ENCODE measurements at regions not wholly inside any gene's neighbourhood (a gene's known extent, or its start where the extent isn't known, plus 50 kb on each side); places are given as distances from the start of the nearest gene placed in this dataset.

DNA sequence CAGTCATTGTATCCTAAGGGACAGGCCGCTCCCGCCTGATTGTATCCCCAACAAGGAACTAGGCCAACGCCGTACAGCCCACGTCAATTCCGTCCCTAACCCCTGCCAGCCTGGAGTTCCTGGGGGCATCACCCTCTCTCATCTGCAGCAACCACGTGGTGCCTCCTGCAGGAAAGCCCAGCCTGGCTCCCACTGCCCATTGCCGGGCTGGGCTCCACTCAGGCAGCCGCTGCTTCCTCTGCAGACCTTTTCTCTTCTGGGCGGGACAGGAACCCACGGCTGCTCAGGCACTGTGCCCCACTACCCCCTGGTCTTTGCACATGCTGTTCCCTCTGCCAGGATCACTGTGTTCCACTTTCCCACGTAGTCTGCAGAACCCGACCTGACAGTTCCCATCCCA is 212.2 kb downstream of the TFCP2L1 start:
- no peak overlapping the region for H3K4me3 ChIP-seq (ENCODE audit: low read depth, low read length)
- TF ChIP-seq, protein P1, sequence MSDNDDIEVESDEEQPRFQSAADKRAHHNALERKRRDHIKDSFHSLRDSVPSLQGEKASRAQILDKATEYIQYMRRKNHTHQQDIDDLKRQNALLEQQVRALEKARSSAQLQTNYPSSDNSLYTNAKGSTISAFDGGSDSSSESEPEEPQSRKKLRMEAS (IDR thresholded peaks at IDR 0.05; ENCODE audit: low read depth, low read length): 0 out of 2 replicates have a peak, but pooled peaks have one; percentile 7
- TF ChIP-seq, protein P2, sequence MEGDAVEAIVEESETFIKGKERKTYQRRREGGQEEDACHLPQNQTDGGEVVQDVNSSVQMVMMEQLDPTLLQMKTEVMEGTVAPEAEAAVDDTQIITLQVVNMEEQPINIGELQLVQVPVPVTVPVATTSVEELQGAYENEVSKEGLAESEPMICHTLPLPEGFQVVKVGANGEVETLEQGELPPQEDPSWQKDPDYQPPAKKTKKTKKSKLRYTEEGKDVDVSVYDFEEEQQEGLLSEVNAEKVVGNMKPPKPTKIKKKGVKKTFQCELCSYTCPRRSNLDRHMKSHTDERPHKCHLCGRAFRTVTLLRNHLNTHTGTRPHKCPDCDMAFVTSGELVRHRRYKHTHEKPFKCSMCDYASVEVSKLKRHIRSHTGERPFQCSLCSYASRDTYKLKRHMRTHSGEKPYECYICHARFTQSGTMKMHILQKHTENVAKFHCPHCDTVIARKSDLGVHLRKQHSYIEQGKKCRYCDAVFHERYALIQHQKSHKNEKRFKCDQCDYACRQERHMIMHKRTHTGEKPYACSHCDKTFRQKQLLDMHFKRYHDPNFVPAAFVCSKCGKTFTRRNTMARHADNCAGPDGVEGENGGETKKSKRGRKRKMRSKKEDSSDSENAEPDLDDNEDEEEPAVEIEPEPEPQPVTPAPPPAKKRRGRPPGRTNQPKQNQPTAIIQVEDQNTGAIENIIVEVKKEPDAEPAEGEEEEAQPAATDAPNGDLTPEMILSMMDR (IDR thresholded peaks at IDR 0.05; ENCODE audit: low read depth, low read length): no peak
- TF ChIP-seq POLR2A (IDR thresholded peaks at IDR 0.05; ENCODE audit: extremely low read depth, insufficient read length): no peak
- no peak for DNase-seq (ENCODE audit: low read depth)

DNA sequence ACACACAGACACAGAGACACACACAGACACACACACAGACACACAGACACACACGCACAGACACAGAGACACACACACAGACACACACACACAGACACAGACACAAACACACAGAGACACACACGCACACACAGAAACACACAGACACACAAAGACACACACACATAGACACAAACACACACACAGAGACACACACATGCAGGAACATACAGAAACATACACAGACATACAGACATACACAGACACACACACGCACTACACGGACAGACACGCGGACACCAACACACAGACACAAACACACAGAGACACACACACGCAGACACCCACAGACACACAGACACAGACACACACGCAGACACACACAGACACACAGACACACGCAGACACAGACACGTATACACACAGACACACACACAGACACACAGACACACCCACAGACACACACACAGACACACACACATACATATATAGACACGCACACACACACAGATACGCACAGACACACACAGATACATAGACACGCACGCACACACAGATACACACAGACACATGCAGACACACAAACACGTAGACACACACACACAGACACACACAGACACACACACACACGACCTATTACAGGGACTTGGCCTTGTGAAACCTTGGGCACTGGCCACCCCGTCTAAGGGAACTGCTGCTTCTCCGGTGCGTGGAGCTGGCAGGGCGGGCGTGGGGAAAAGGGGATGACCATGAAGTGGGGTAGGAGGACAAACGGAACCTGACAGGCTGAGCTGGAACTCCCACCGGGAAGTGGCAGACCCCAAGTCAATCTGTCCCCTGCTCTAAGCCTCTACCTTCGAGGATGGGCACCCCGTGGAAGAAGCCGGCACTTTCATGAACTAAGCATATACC is 211.4 kb downstream of the TFCP2L1 start:
- TF ChIP-seq POLR2A (IDR thresholded peaks at IDR 0.05; ENCODE audit: extremely low read depth, insufficient read length) (no peak), MYC (IDR thresholded peaks at IDR 0.05; ENCODE audit: low read depth, low read length) (no peak)
- TF ChIP-seq, protein P2 (IDR thresholded peaks at IDR 0.05; ENCODE audit: low read depth, low read length): no peak
- TF ChIP-seq, protein P1 (IDR thresholded peaks at IDR 0.05; ENCODE audit: low read depth, low read length): no peak
- no peak for DNase-seq (ENCODE audit: low read depth)

DNA sequence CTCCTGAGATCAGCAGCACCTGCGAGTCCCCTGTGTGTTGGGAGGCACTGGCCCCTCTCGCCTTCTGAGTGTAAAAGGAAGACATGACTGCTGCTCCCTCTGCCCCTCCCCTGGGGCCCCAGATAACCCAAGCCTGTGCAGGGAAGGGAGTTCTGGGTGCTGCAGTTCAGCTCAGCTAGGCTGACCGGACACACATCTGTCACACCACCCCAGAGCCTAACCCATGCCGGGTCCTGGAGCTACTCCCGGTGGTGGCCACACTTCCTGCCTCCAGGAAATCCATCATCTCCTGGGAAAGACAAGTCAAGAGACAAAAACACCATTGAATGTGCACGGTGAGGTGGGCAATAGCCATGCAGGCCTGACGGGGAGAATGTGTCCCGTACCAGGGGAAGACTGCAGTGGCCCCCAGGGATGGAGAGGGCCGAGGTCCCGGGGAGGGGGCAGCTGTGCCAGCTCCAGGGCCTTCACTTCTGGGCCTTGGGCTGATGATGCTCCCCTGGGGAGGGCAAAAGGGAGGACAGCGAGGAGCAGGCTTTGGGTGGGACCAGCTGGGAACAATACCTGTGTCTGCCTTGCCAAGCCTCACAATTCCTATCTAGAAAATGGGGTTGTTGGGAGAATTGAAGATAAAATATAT is 210.6 kb downstream of the TFCP2L1 start:
- H3K4me3 ChIP-seq (ENCODE audit: low read depth, low read length): no peak overlapping the region
- no peak for TF ChIP-seq POLR2A (IDR thresholded peaks at IDR 0.05; ENCODE audit: extremely low read depth, insufficient read length)
- TF ChIP-seq, protein P2 (IDR thresholded peaks at IDR 0.05; ENCODE audit: low read depth, low read length): no peak
- no peak for TF ChIP-seq MYC (IDR thresholded peaks at IDR 0.05; ENCODE audit: low read depth, low read length)
- TF ChIP-seq, protein P1 (IDR thresholded peaks at IDR 0.05; ENCODE audit: low read depth, low read length): no peak
- peak; percentile 27 for DNase-seq (ENCODE audit: low read depth)

More for the DNA sequence above, 211.4 kb downstream of the TFCP2L1 start:
- no peak overlapping the region for H3K4me3 ChIP-seq (ENCODE audit: low read depth, low read length)

DNA sequence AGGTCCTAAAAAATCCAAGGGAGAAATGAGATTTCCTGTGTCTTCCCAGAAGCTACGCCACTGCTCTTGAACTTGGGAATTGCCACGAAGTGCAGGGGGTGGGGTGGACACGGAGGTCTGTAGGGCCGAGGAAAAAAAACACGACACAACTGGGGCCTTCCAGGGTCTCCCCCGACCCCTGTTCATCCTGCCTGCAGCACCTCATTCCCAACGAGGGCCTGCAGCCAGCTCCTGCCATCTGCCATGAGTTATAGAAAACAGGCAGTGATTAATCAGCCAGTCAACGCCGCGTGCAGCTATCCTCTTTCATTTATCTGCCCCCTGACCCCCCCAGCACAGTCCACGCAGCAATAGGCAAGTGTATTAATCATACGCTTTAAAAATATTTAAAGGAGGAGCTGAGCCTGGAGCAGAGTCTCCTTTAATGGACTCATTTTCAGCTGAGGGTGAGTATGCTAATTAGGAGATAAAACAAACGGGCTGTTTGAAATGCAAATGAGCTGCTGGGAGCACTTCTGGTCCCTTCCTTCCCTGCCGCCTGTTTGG is 209.9 kb downstream of the TFCP2L1 start:
- no peak overlapping the region for H3K4me3 ChIP-seq (ENCODE audit: low read depth, low read length)
- TF ChIP-seq POLR2A (IDR thresholded peaks at IDR 0.05; ENCODE audit: extremely low read depth, insufficient read length) (peak; percentile 96), MYC (IDR thresholded peaks at IDR 0.05; ENCODE audit: low read depth, low read length) (peak; percentile 75)
- TF ChIP-seq, protein P2 (IDR thresholded peaks at IDR 0.05; ENCODE audit: low read depth, low read length): no peak
- TF ChIP-seq, protein P1 (IDR thresholded peaks at IDR 0.05; ENCODE audit: low read depth, low read length): peak; percentile 26; the same call in 1 of the 2 replicates
- DNase-seq (ENCODE audit: low read depth): peak; percentile 88

DNA sequence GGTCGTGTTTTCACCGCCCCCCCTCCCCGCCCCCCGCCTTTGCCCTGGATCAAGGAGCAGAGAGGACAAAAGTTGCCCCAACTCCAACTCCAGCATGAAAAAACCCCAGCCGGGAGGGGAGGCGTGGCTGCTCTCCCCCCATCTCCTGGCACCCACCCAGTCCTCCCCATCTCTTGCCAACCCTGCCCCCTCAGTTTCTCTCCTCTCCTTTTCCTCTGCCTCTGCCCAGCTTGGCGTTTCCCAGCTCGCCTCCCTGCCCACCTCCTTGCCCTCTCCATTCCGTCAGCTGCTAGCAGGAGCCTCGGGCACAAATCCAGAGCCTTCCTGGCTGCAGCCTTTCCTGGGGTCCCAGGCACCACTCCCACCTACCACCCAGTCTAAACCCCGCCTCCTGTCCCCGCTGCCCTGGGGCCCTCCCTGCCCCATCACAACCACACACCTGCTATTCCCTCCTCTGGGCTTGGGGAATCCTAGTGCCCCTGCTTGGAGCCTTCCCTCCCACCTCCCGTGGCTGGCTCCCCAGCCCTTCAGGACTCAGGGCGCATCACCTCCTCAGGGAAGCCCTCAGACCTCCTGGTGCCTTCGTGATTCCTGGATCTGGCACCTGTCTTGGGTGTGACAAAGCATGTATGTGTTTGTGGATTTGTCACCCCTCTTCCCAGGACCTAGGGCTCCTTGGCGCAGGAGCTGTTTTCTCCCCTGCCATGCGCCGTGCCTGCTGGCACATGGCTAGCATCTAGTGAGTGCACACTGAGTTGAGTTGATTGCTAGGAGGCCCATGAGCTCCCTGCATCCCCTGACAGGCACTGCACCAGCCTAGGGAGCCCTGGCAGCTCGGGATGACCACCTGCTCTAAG is 209.1 kb downstream of the TFCP2L1 start:
- H3K4me3 ChIP-seq (ENCODE audit: low read depth, low read length): no peak overlapping the region
- DNase-seq (ENCODE audit: low read depth): no peak
- TF ChIP-seq, protein P1 (IDR thresholded peaks at IDR 0.05; ENCODE audit: low read depth, low read length): no peak
- TF ChIP-seq, protein P2 (IDR thresholded peaks at IDR 0.05; ENCODE audit: low read depth, low read length): no peak
- TF ChIP-seq MYC (IDR thresholded peaks at IDR 0.05; ENCODE audit: low read depth, low read length): no peak
- no peak for TF ChIP-seq POLR2A (IDR thresholded peaks at IDR 0.05; ENCODE audit: extremely low read depth, insufficient read length)

All from NB4 (cell line).